IMR-90 (cell line): ENCODE measurements at regions not wholly inside any gene's neighbourhood (a gene's known extent, or its start where the extent isn't known, plus 50 kb on each side); places are given as distances from the start of the nearest gene placed in this dataset.

ENCODE experiments used
- ATAC-seq: fragments of 200-7000 bp; cut with Tn5 transposase; 2 replicates; pipeline ENCODE4 v1.9.1; 2020; ENCODE audit warnings: low read depth, mild to moderate bottlenecking, moderate library complexity
- BruUV-seq: library from RNA; stranded (reverse); fragments of 400-500 nt; replicated peaks from 2 replicates; lab custom pipeline; 2021; lab: Mats Ljungman, UMichigan
- CTCF ChIA-PET: fragments of 300-600 bp; formaldehyde crosslinking; extraction: SDS; loops from one replicate; lab custom pipeline; 2021; ENCODE audit warnings: antibody characterized with exemption; lab: Yijun Ruan, JAX
- POLR2A ChIA-PET: fragments of 300-600 bp; sonication (Branson Sonifier 250); formaldehyde crosslinking; loops from one replicate; lab custom pipeline; 2022; ENCODE audit warnings: antibody characterized with exemption; ENCODE audit not compliant: unreplicated experiment; lab: Charles Lee
- DNase-seq: peaks from one replicate; pipeline ENCODE4 v3.0.0; 2013
- H2AFZ ChIP-seq: replicated peaks from 2 replicates; pipeline ENCODE3; 2013; ENCODE audit warnings: low read length, mild to moderate bottlenecking; ENCODE audit not compliant: poor library complexity
- H2AK5ac ChIP-seq: 2 replicates; pipeline ENCODE4 v1.6.1; 2013; ENCODE audit warnings: low read depth, low read length, inconsistent platforms
- H2AK9ac ChIP-seq: replicated peaks from 2 replicates; pipeline ENCODE3; 2013; ENCODE audit warnings: mild to moderate bottlenecking, low read depth, low read length, moderate library complexity; ENCODE audit not compliant: poor library complexity
- H2BK120ac ChIP-seq: 2 replicates; pipeline ENCODE4 v1.6.1; 2013; ENCODE audit warnings: low read depth, low read length, inconsistent platforms
- H2BK15ac ChIP-seq: 3 replicates; pipeline ENCODE4 v1.6.1; 2013; ENCODE audit warnings: low read depth, low read length, inconsistent platforms
- H2BK20ac ChIP-seq: 2 replicates; pipeline ENCODE4 v1.6.1; 2013; ENCODE audit warnings: low read depth, mild to moderate bottlenecking, inconsistent platforms, low read length, moderate library complexity
- H2BK5ac ChIP-seq: 2 replicates; pipeline ENCODE4 v1.6.1; 2013; ENCODE audit warnings: mild to moderate bottlenecking, low read depth, low read length, inconsistent platforms; ENCODE audit not compliant: poor library complexity, severe bottlenecking
- H3K14ac ChIP-seq: replicated peaks from 2 replicates; pipeline ENCODE4 v1.6.1; 2013; ENCODE audit warnings: low read depth, low read length, inconsistent platforms
- H3K18ac ChIP-seq: 2 replicates; pipeline ENCODE4 v1.6.1; 2013; ENCODE audit warnings: low read depth, low read length, control low read depth
- H3K23ac ChIP-seq: 2 replicates; pipeline ENCODE4 v1.6.1; 2013; ENCODE audit warnings: low read depth, low read length, inconsistent platforms
- H3K27ac ChIP-seq: 2 replicates; pipeline ENCODE4 v1.5.1; 2013; ENCODE audit warnings: mild to moderate bottlenecking, control low read depth, low read length; ENCODE audit not compliant: insufficient read depth
- H3K27me3 ChIP-seq: 2 replicates; pipeline ENCODE4 v1.6.1; 2013; ENCODE audit warnings: low read length; ENCODE audit not compliant: control insufficient read depth, insufficient read depth
- H3K36me3 ChIP-seq: 2 replicates; pipeline ENCODE4 v1.6.1; 2013; ENCODE audit warnings: low read length, mixed read lengths; ENCODE audit not compliant: control insufficient read depth, insufficient read depth
- H3K4ac ChIP-seq: 2 replicates; pipeline ENCODE4 v1.6.1; 2013; ENCODE audit warnings: low read depth, low read length, inconsistent platforms
- H3K4me1 ChIP-seq: 2 replicates; pipeline ENCODE4 v1.6.1; 2013; ENCODE audit warnings: low read length, mixed read lengths; ENCODE audit not compliant: control insufficient read depth, insufficient read depth
- H3K4me2 ChIP-seq: 2 replicates; pipeline ENCODE4 v1.6.1; 2013; ENCODE audit warnings: low read depth, mild to moderate bottlenecking, control low read depth, low read length, moderate library complexity
- H3K4me3 ChIP-seq: 2 replicates; pipeline ENCODE4 v1.5.1; 2013; ENCODE audit warnings: low read depth, mild to moderate bottlenecking, control low read depth, low read length, moderate library complexity; ENCODE audit not compliant: insufficient read depth
- H3K56ac ChIP-seq: 2 replicates; pipeline ENCODE4 v1.6.1; 2013; ENCODE audit warnings: low read length, inconsistent platforms; ENCODE audit not compliant: insufficient read depth; ENCODE audit errors: extremely low read depth
- H3K79me1 ChIP-seq, 2 experiments: 2 replicates each; pipeline ENCODE4 v1.6.1; 2013; ENCODE audit warnings: low read length in 2 of 2, inconsistent platforms in 1 of 2, low read depth in 1 of 2
- H3K9ac ChIP-seq: 2 replicates; pipeline ENCODE4 v1.6.1; 2013; ENCODE audit warnings: low read depth, low read length, control low read depth
- H3K9me1 ChIP-seq: 2 replicates; pipeline ENCODE4 v1.6.1; 2013; ENCODE audit warnings: low read length, inconsistent platforms; ENCODE audit not compliant: insufficient read depth
- H3K9me3 ChIP-seq: 2 replicates; pipeline ENCODE4 v1.6.1; 2013; ENCODE audit warnings: low read length; ENCODE audit not compliant: control insufficient read depth, insufficient read depth
- H4K20me1 ChIP-seq: 2 replicates; pipeline ENCODE4 v1.6.1; 2013; ENCODE audit warnings: low read length, inconsistent platforms; ENCODE audit not compliant: insufficient read depth
- H4K5ac ChIP-seq: 2 replicates; pipeline ENCODE4 v1.6.1; 2013; ENCODE audit warnings: mild to moderate bottlenecking, low read depth, low read length, control low read depth
- H4K8ac ChIP-seq, 2 experiments: 2 replicates each; pipeline ENCODE4 v1.6.1; 2013; ENCODE audit warnings: low read depth in 2 of 2, low read length in 2 of 2, control low read depth in 1 of 2, inconsistent platforms in 1 of 2
- H4K91ac ChIP-seq: 2 replicates; pipeline ENCODE4 v1.6.1; 2013; ENCODE audit warnings: low read depth, low read length, inconsistent platforms; ENCODE audit not compliant: insufficient read depth
- BHLHE40 ChIP-seq: fragments of 150-350 bp; IDR thresholded peaks from 2 replicates; pipeline ENCODE4 v1.6.1; 2016; ENCODE audit warnings: mild to moderate bottlenecking, low read depth, low read length
- CEBPB ChIP-seq: IDR thresholded peaks from 2 replicates; pipeline ENCODE4 v1.6.1; 2012; ENCODE audit warnings: low read depth, low read length, improper control_type of control experiment
- CHD1 ChIP-seq: IDR thresholded peaks from 2 replicates; pipeline ENCODE4 v1.6.1; 2012; ENCODE audit warnings: low read depth, low read length, improper control_type of control experiment
- ELK1 ChIP-seq: fragments of 150-350 bp; IDR thresholded peaks from 2 replicates; pipeline ENCODE4 v1.6.1; 2016; ENCODE audit warnings: low read depth, mild to moderate bottlenecking, low read length, moderate library complexity, borderline replicate concordance
- FOS ChIP-seq: fragments of 150-350 bp; IDR thresholded peaks from 2 replicates; pipeline ENCODE4 v1.6.1; 2016; ENCODE audit warnings: low read depth, low read length
- MAFK ChIP-seq: IDR thresholded peaks from 2 replicates; pipeline ENCODE4 v1.6.1; 2012; ENCODE audit warnings: low read depth, low read length, improper control_type of control experiment
- MAZ ChIP-seq: IDR thresholded peaks from 2 replicates; pipeline ENCODE4 v1.6.1; 2012; ENCODE audit warnings: low read depth, mild to moderate bottlenecking, low read length, improper control_type of control experiment, moderate library complexity, borderline replicate concordance
- MXI1 ChIP-seq: IDR thresholded peaks from 2 replicates; pipeline ENCODE4 v1.6.1; 2012; ENCODE audit warnings: low read depth, mild to moderate bottlenecking, low read length, moderate library complexity, borderline replicate concordance
- NFE2L2 ChIP-seq: fragments of 150-350 bp; IDR thresholded peaks from 2 replicates; pipeline ENCODE4 v1.6.1; 2016; ENCODE audit warnings: low read depth, mild to moderate bottlenecking, low read length
- POLR2A ChIP-seq: IDR thresholded peaks from 2 replicates; pipeline ENCODE4 v1.6.1; 2012; ENCODE audit warnings: mild to moderate bottlenecking, low read depth, low read length
- RAD21 ChIP-seq: IDR thresholded peaks from 2 replicates; pipeline ENCODE4 v1.6.1; 2012; ENCODE audit warnings: low read length, improper control_type of control experiment
- RCOR1 ChIP-seq: IDR thresholded peaks from 2 replicates; pipeline ENCODE4 v1.6.1; 2012; ENCODE audit warnings: mild to moderate bottlenecking, low read length, improper control_type of control experiment; ENCODE audit not compliant: insufficient replicate concordance
- RFX5 ChIP-seq: IDR thresholded peaks from 2 replicates; pipeline ENCODE4 v1.8.0; 2012; ENCODE audit warnings: low read depth, mild to moderate bottlenecking, low read length, moderate library complexity
- SMC3 ChIP-seq: fragments of 150-350 bp; IDR thresholded peaks from 2 replicates; pipeline ENCODE4 v1.6.1; 2016; ENCODE audit warnings: low read depth, mild to moderate bottlenecking, antibody characterized with exemption, low read length, moderate library complexity
- USF2 ChIP-seq: fragments of 150-350 bp; IDR thresholded peaks from 2 replicates; pipeline ENCODE4 v1.6.1; 2017; ENCODE audit warnings: mild to moderate bottlenecking, antibody characterized with exemption, low read length, low read depth
- WGBS, 2 experiments: methylation state at CpG; one replicate each; pipeline versions ENCODE4 v1.1.5 to v1.1.7; 2013; ENCODE audit warnings: missing lambda C conversion rate in 2 of 2; ENCODE audit not compliant: insufficient read length in 1 of 2; ENCODE audit errors: extremely low coverage in 2 of 2; 5-methylcytosine and 5-hydroxymethylcytosine counted together
- dilution Hi-C: fragments of 300-500 bp; cut with HindIII; formaldehyde crosslinking; loops from one replicate; pipeline ENCODE4 v1.14.3; 2018; ENCODE audit warnings: low sequenced_read_pairs; ENCODE audit not compliant: unreplicated experiment
- in situ Hi-C: fragments of 300-500 bp; cut with MboI; formaldehyde crosslinking; loops from 3 replicates; pipeline ENCODE4 v1.14.3; 2019; ENCODE audit warnings: low sequenced_read_pairs, inconsistent platforms, mixed read lengths
- intact Hi-C: fragments of 100-400 bp; cut with micrococcal nuclease; formaldehyde crosslinking; loops from 2 replicates; pipeline ENCODE4 v1.10.0; 2022
- TF ChIP-seq, protein P1 (sequence below): conservative IDR thresholded peaks from 2 replicates; pipeline ENCODE4 v1.5.1; 2012; ENCODE audit warnings: mild to moderate bottlenecking, low read depth, low read length, improper control_type of control experiment

GRCh38 chr6:82780334-82780733 is 285.3 kb downstream of the UBE3D start:
- 25% methylated on average over 1 of the region's 1 CpG; no CpG with 5 or more reads in 1 of the 2 experiments for WGBS, 2 experiments
- in situ Hi-C loops: no loop called here
- CTCF ChIA-PET: no interaction called here

More at GRCh38 chr6:82780334-82780733, 285.3 kb downstream of the UBE3D start:
- Histone ChIP-seq H3K14ac (no peak overlapping the region), H2BK5ac (no peak overlapping the region), H4K91ac (no peak overlapping the region), H3K36me3 (no peaks in the 10 kb centered on the region), H3K27ac (no peak overlapping the region), H4K20me1 (no peaks in the 10 kb centered on the region), H3K4ac (no peak overlapping the region), H2AK9ac (no peak overlapping the region), H3K9ac (no peak overlapping the region), H3K4me1 (no peaks in the 10 kb centered on the region), H2BK15ac (no peak overlapping the region), H3K9me1 (no peaks in the 10 kb centered on the region), H3K4me2 (no peak overlapping the region), H3K23ac (no peak overlapping the region), H4K5ac (no peak overlapping the region), H2AFZ (no peak overlapping the region), H3K56ac (no peak overlapping the region), H4K8ac (no peak overlapping the region), H3K79me1 (no peaks in the 10 kb centered on the region), H3K9me3 (no peaks in the 10 kb centered on the region), H3K18ac (no peak overlapping the region), H2AK5ac (no peak overlapping the region), H2BK20ac (no peak overlapping the region), H2BK120ac (no peak overlapping the region), H3K4me3 (no peak overlapping the region), H3K27me3 (no peaks in the 10 kb centered on the region)
- intact Hi-C loops: no loop called here
- DNase-seq (no peak), ATAC-seq (no peak)
- BruUV-seq: no TSS peak
- POLR2A ChIA-PET: no interaction called here
- TF ChIP-seq, protein P1, sequence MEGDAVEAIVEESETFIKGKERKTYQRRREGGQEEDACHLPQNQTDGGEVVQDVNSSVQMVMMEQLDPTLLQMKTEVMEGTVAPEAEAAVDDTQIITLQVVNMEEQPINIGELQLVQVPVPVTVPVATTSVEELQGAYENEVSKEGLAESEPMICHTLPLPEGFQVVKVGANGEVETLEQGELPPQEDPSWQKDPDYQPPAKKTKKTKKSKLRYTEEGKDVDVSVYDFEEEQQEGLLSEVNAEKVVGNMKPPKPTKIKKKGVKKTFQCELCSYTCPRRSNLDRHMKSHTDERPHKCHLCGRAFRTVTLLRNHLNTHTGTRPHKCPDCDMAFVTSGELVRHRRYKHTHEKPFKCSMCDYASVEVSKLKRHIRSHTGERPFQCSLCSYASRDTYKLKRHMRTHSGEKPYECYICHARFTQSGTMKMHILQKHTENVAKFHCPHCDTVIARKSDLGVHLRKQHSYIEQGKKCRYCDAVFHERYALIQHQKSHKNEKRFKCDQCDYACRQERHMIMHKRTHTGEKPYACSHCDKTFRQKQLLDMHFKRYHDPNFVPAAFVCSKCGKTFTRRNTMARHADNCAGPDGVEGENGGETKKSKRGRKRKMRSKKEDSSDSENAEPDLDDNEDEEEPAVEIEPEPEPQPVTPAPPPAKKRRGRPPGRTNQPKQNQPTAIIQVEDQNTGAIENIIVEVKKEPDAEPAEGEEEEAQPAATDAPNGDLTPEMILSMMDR: no peak
- TF ChIP-seq MAFK (no peak), MXI1 (no peak), CEBPB (no peak), USF2 (no peak), NFE2L2 (no peak), RAD21 (no peak), CHD1 (no peak), RFX5 (no peak), MAZ (no peak), POLR2A (no peak), SMC3 (no peak), ELK1 (no peak), BHLHE40 (no peak), FOS (no peak), RCOR1 (no peak)
- dilution Hi-C loops: no loop called here
